Left ventricle myocardium inferior (tissue), 1 donor: ENCODE measurements at regions not wholly inside any gene's neighbourhood (a gene's known extent, or its start where the extent isn't known, plus 50 kb on each side); places are given as distances from the start of the nearest gene placed in this dataset.

Source experiments
- DNase-seq: peaks from one replicate; pipeline ENCODE4 v3.0.0-alpha.2; 2020
- H3K27ac ChIP-seq: fragments of 200-600 bp; replicated peaks from 2 replicates; pipeline ENCODE4 v1.8.0; 2021
- H3K27me3 ChIP-seq: fragments of 200-600 bp; 2 replicates; pipeline ENCODE4 v1.8.0; 2021; ENCODE audit warnings: low read depth
- H3K36me3 ChIP-seq: fragments of 200-600 bp; 2 replicates; pipeline ENCODE4 v1.8.0; 2021
- H3K4me1 ChIP-seq: fragments of 200-600 bp; 2 replicates; pipeline ENCODE4 v1.8.0; 2021
- H3K4me3 ChIP-seq: fragments of 200-600 bp; 2 replicates; pipeline ENCODE4 v1.8.0; 2021; ENCODE audit warnings: mild to moderate bottlenecking, moderate library complexity
- H3K9me3 ChIP-seq: fragments of 200-600 bp; replicated peaks from 2 replicates; pipeline ENCODE4 v1.8.0; 2021
- CTCF ChIP-seq: fragments of 200-600 bp; IDR thresholded peaks from 2 replicates; pipeline ENCODE4 v1.8.0; 2021; ENCODE audit warnings: antibody characterized with exemption, mild to moderate bottlenecking, borderline replicate concordance
- intact Hi-C: fragments of 100-400 bp; cut with micrococcal nuclease; formaldehyde crosslinking; loops from one replicate; pipeline ENCODE4 v1.11.0; 2022
- donor health status: DM: no; HTN: yes; CAD: no; lungs with severe emphysema.

GRCh38 chr20:52676283-52676995, 295.7 kb upstream of the TSHZ2 start:
- no peaks in the 10 kb centered on the region for H3K4me1 ChIP-seq
- H3K9me3 ChIP-seq = peaks cover 8% of the 10 kb centered on the region
- peaks cover 17% of the 10 kb centered on the region for H3K27me3 ChIP-seq
- intact Hi-C loops = no loop called here
- H3K36me3 ChIP-seq = no peaks in the 10 kb centered on the region
- no peak overlapping the region for H3K27ac ChIP-seq
- no peak for DNase-seq
- H3K4me3 ChIP-seq = no peak overlapping the region
- no peak for TF ChIP-seq CTCF

GRCh38 chr20:52675375-52675774, 296.8 kb upstream of the TSHZ2 start:
- H3K4me3 ChIP-seq = no peak overlapping the region
- TF ChIP-seq CTCF = no peak
- intact Hi-C loops = no loop called here

GRCh38 chr20:52668626-52669025, 303.5 kb upstream of the TSHZ2 start:
- Histone ChIP-seq H3K9me3 (peaks cover 8% of the 10 kb centered on the region), H3K27ac (no peak overlapping the region), H3K4me3 (no peak overlapping the region), H3K36me3 (no peaks in the 10 kb centered on the region), H3K4me1 (no peaks in the 10 kb centered on the region), H3K27me3 (peaks cover 24% of the 10 kb centered on the region)
- TF ChIP-seq CTCF = no peak
- intact Hi-C loops = no loop called here
- DNase-seq = no peak

More at GRCh38 chr20:52675375-52675774, 296.8 kb upstream of the TSHZ2 start:
- no peak for DNase-seq
- peaks cover 21% of the 10 kb centered on the region for H3K27me3 ChIP-seq
- H3K36me3 ChIP-seq = no peaks in the 10 kb centered on the region
- H3K4me1 ChIP-seq = no peaks in the 10 kb centered on the region
- no peaks in the 10 kb centered on the region for H3K9me3 ChIP-seq
- H3K27ac ChIP-seq = no peak overlapping the region

GRCh38 chr20:52667358-52667757, 304.8 kb upstream of the TSHZ2 start:
- Histone ChIP-seq H3K4me1 (no peaks in the 10 kb centered on the region), H3K27ac (no peak overlapping the region), H3K9me3 (peaks cover 8% of the 10 kb centered on the region), H3K36me3 (no peaks in the 10 kb centered on the region), H3K27me3 (peaks cover 24% of the 10 kb centered on the region), H3K4me3 (no peak overlapping the region)
- DNase-seq = no peak
- TF ChIP-seq CTCF = no peak
- intact Hi-C loops = no loop called here

- H3K4me1 ChIP-seq = no peaks in the 10 kb centered on the region
- H3K27me3 ChIP-seq = peaks cover 21% of the 10 kb centered on the region
- no peak for DNase-seq
Observed at GRCh38 chr20:52665441-52665840, 306.7 kb upstream of the TSHZ2 start.

More at GRCh38 chr20:52665441-52665840, 306.7 kb upstream of the TSHZ2 start:
- Histone ChIP-seq H3K36me3 (no peaks in the 10 kb centered on the region), H3K4me3 (no peak overlapping the region), H3K27ac (no peak overlapping the region), H3K9me3 (peaks cover 8% of the 10 kb centered on the region)
- no peak for TF ChIP-seq CTCF
- intact Hi-C loops = no loop called here
